Activated T-cell treated with anti-CD3 and anti-CD28 coated beads, Interleukin-2, amount 50 U/mL, for 24 hours (primary cell): ENCODE measurements at regions not wholly inside any gene's neighbourhood (a gene's known extent, or its start where the extent isn't known, plus 50 kb on each side); places are given as distances from the start of the nearest gene placed in this dataset.

Experiments used
- DNase-seq: peaks from one replicate; pipeline ENCODE4 v3.0.0-alpha.2; 2020
- H3K27ac Mint-ChIP-seq: 2 replicates; pipeline ENCODE4 v1.8.0; 2020; ENCODE audit warnings: mild to moderate bottlenecking, mixed read lengths
- H3K27me3 Mint-ChIP-seq: 2 replicates; pipeline ENCODE4 v1.8.0; 2020; ENCODE audit warnings: mixed read lengths
- H3K36me3 Mint-ChIP-seq: 2 replicates; pipeline ENCODE4 v1.8.0; 2020; ENCODE audit warnings: low read depth, mixed read lengths
- H3K4me1 Mint-ChIP-seq: 2 replicates; pipeline ENCODE4 v1.8.0; 2020; ENCODE audit warnings: low read depth, mixed read lengths
- H3K4me3 Mint-ChIP-seq: 2 replicates; pipeline ENCODE4 v1.8.0; 2020; ENCODE audit warnings: mild to moderate bottlenecking, moderate library complexity, mixed read lengths
- H3K9me3 Mint-ChIP-seq: 2 replicates; pipeline ENCODE4 v1.8.0; 2020; ENCODE audit warnings: mixed read lengths

DNA sequence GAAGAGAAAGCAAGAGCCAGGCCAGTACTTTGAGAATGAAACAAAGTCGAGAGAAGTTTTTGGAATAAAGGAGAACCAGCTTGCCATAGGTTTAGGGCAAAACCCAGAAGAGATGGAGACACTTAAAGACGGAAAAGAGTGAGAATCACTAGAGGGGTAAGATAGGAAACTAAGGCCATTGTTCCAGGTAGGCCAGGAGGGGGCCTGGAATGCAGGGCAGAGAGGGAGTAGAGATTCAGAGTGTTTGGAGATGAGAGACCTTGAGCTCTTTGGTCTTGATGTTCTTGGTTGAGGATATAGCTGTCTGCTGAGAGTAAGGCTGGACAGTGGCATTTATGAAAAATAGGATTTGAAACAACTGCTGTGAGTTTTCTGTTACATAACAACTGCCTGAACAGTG, 263.3 kb upstream of the POU2AF2 start:
- no peaks in the 10 kb centered on the region for H3K4me1 Mint-ChIP-seq
- no peak overlapping the region for H3K27ac Mint-ChIP-seq
- H3K9me3 Mint-ChIP-seq: no peaks in the 10 kb centered on the region
- H3K4me3 Mint-ChIP-seq: no peak overlapping the region
- no peaks in the 10 kb centered on the region for H3K27me3 Mint-ChIP-seq
- H3K36me3 Mint-ChIP-seq: no peaks in the 10 kb centered on the region
- no peak for DNase-seq

DNA sequence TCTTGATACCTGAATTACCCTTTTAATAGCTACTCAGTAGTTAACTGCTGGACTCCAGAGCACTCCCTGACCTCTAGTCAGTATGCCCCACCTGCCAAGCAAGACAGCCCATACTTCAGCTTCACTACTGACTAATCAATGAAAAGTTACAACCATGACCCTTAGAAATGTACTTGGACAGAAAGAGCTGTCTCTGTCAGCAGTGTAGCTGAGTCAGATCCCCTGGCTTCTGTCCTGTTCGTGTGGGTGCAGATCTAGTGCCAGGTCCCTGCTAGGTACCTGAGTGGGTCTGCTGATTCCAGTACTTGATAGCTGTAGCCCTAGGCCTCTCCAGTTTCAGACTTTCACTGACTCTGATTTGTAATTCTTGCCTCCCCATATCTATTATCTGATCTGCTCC, 265.8 kb upstream of the POU2AF2 start:
- H3K4me3 Mint-ChIP-seq: no peak overlapping the region
- H3K4me1 Mint-ChIP-seq: no peaks in the 10 kb centered on the region
- H3K36me3 Mint-ChIP-seq: no peaks in the 10 kb centered on the region
- H3K9me3 Mint-ChIP-seq: no peaks in the 10 kb centered on the region
- no peaks in the 10 kb centered on the region for H3K27me3 Mint-ChIP-seq
- H3K27ac Mint-ChIP-seq: no peak overlapping the region
- DNase-seq: no peak

DNA sequence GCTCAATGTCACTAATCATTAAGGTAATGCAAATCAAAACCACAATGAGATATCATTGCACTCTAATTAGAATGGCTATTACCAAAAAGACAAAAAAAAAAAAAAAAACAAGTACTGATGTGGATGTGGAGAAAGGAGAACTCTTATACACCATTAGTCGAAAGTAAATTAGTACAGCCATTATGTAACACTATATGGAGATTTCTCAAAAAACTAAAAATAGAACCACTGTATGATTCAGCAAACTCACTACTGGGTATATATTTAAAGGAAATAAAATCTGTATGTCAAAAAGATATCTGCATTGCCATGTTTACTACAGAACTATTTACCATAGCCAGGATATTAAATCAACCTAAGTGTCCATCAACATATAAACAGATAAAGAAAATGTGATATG, 265.4 kb upstream of the ARHGAP20 start:
- no peak for DNase-seq
- no peak overlapping the region for H3K27ac Mint-ChIP-seq
- H3K27me3 Mint-ChIP-seq: no peaks in the 10 kb centered on the region
- no peaks in the 10 kb centered on the region for H3K36me3 Mint-ChIP-seq
- no peak overlapping the region for H3K4me3 Mint-ChIP-seq
- H3K4me1 Mint-ChIP-seq: no peaks in the 10 kb centered on the region
- H3K9me3 Mint-ChIP-seq: no peaks in the 10 kb centered on the region

DNA sequence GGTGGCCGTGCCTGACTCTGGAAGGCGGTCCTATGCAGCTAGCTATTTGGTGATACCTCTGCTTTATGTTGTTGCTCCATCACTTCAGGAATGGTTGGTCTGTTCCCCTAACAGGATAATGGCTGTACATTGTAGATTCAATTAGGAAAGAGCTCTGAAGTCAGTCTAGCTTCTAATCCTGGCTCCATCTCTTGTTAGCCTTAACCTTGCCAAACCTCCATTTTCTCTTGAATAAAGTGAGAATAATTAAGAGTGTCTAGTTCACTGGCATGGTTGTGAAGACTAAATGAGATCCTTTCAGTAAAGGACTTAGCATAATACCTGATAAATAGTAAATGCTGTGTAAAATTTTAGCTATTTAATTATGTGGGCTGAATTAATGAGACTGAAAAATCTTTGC, 262.5 kb upstream of the ARHGAP20 start:
- Mint-ChIP-seq H3K27me3 (no peaks in the 10 kb centered on the region), H3K9me3 (no peaks in the 10 kb centered on the region), H3K36me3 (no peaks in the 10 kb centered on the region), H3K27ac (no peak overlapping the region), H3K4me1 (no peaks in the 10 kb centered on the region), H3K4me3 (no peak overlapping the region)
- DNase-seq: no peak

DNA sequence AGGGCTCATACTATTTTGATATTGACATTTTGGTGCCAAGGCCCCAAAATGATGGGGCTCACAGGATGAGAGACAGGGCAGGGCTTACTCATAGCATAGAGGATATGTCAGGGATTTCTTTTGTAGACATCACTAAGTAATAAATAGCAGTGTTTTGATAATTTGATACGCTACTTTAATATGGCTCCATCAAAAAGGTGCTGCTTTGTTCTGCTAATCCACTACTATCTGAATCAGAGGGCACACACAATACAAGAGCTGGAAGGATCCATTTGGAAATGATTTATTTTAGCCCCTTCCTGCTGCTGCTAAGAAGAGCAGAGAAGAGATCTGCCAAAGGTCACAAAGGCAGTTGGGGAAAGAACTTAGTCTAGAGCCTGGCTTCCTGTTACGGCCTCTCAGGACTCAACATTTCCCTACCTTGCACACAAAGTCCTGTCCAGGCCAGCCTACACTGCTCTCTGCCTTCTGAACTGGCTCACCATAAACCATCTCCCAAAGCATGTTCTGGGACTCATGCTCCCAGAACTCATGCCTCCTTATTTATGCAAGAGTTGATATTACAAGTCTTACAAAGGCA, 261.3 kb upstream of the ARHGAP20 start:
- no peaks in the 10 kb centered on the region for H3K36me3 Mint-ChIP-seq

DNA sequence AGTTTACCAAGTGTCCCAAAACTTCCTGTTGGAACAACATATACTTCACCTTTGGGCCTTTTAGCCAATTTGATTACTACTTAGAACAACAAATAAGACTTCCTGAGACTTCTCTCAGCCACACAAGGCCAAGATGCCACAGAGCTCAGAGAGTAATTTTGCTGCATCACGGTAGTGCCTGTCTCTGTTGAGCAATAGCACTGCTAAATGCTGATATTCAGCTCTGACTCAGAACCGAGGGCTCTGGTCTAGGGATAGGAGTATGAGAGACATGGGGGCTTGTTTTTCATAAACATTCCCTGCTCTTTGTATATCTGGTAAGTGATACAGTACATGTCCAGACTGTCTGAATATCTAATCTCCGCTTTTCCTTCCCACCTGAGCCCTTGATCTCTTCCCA, 260.4 kb upstream of the ARHGAP20 start:
- Mint-ChIP-seq H3K27ac (no peak overlapping the region), H3K9me3 (no peaks in the 10 kb centered on the region), H3K27me3 (peaks cover 4% of the 10 kb centered on the region), H3K4me3 (no peak overlapping the region), H3K36me3 (no peaks in the 10 kb centered on the region), H3K4me1 (no peaks in the 10 kb centered on the region)
- no peak for DNase-seq

More for the DNA sequence above, 261.3 kb upstream of the ARHGAP20 start:
- no peaks in the 10 kb centered on the region for H3K9me3 Mint-ChIP-seq
- H3K27ac Mint-ChIP-seq: no peak overlapping the region
- H3K4me1 Mint-ChIP-seq: no peaks in the 10 kb centered on the region
- DNase-seq: no peak
- no peak overlapping the region for H3K4me3 Mint-ChIP-seq
- H3K27me3 Mint-ChIP-seq: peaks cover 4% of the 10 kb centered on the region

DNA sequence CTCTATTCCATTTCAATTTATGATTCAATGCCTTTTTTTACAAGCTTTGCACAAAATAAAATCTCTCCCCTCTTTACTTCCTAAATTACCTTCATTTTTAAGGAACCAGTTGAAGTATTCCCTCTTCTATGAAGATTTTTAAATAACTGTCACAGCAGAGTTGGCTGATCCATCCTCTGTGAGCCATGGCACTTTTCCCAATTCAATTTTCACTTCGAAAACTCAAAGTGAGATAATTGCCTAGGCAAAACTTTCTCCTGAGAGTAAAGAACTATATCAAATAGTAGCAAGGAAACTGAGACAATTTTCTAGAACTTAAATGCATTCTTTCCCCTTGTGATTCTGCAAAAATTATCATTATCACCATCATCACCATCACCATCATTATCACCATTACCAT, 259.9 kb upstream of the ARHGAP20 start:
- Mint-ChIP-seq H3K27me3 (peaks cover 4% of the 10 kb centered on the region), H3K36me3 (no peaks in the 10 kb centered on the region), H3K27ac (no peak overlapping the region), H3K4me1 (no peaks in the 10 kb centered on the region), H3K4me3 (no peak overlapping the region), H3K9me3 (no peaks in the 10 kb centered on the region)
- DNase-seq: no peak

DNA sequence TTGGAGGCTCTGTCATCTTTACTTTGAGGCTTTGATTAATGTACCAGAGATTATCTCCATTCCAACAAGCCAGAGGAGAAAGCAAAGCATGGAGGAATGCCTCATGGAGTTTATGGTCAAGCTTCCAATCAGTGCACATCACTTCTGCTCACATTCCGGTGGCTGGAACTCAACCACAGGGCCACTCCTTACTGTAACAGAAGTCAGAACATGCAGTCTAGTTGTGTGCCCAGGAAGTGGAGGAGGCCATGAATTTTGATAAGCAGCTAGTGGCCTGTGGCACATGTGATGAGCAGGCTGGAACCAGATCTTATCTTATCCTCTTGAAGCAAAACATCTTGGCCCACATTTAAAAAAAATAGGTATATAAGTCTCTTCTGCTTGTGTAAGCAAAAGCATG, 258.9 kb upstream of the ARHGAP20 start:
- Mint-ChIP-seq H3K27ac (no peak overlapping the region), H3K27me3 (peaks cover 4% of the 10 kb centered on the region), H3K9me3 (no peaks in the 10 kb centered on the region), H3K4me1 (no peaks in the 10 kb centered on the region), H3K4me3 (no peak overlapping the region), H3K36me3 (no peaks in the 10 kb centered on the region)
- DNase-seq: no peak

DNA sequence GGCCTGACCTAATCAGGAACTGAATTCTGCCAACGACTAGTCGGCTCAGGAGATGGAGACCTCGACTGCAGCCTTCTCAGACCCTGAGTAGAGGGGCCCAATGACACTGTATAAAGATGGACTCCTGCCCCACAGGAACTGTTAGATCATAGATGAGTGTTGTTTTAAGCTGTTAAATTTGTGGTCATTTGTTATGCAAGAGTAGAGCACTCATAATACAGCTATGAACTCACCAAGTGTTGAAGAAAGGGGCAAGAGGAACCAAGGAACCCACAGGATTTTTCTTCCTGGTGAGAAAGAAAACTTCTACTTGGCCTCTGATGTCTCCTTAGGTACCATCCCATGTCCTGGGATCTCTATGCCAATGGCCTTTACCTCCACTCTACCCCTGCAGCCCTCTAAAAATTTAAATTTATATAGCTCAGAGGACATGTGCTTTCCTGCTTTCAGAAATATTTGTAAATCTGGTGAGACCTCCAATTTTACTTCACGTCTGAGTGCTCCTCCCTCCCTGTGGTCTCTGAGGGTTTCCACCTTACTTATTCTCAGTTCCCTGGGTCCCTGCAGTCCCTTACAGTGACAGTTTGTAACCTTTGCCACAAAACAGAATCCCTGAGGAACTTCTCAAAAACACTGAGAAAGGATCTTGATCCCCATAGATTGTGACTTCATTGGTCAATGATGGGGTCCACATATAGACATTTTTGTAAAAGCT, 256.3 kb upstream of the ARHGAP20 start:
- DNase-seq: no peak
- Mint-ChIP-seq H3K9me3 (no peaks in the 10 kb centered on the region), H3K4me1 (no peaks in the 10 kb centered on the region), H3K27me3 (peaks cover 4% of the 10 kb centered on the region), H3K36me3 (no peaks in the 10 kb centered on the region), H3K27ac (no peak overlapping the region), H3K4me3 (no peak overlapping the region)

DNA sequence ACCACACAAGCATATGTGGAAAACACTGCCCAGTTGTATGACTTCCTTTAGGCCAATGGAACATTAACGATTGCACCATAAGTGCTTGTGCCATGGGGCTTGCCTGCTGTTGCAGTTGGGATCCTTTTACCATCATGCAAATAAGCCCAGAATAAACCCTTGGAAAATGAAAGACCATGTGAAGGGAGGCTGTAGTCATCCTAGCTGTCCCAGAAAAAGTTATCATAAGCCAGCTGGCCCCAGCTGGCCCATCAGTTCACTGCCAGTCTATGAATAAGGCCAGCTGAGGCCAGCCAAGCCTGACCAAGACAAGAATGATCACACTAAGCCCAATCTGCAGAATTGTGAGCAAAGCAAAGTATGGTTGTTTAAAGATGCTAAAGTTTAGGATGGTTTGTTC, 253.9 kb upstream of the ARHGAP20 start:
- H3K9me3 Mint-ChIP-seq: no peaks in the 10 kb centered on the region
- H3K27ac Mint-ChIP-seq: no peak overlapping the region
- H3K27me3 Mint-ChIP-seq: peaks cover 4% of the 10 kb centered on the region
- H3K4me3 Mint-ChIP-seq: no peak overlapping the region
- no peak for DNase-seq
- no peaks in the 10 kb centered on the region for H3K4me1 Mint-ChIP-seq
- H3K36me3 Mint-ChIP-seq: no peaks in the 10 kb centered on the region

DNA sequence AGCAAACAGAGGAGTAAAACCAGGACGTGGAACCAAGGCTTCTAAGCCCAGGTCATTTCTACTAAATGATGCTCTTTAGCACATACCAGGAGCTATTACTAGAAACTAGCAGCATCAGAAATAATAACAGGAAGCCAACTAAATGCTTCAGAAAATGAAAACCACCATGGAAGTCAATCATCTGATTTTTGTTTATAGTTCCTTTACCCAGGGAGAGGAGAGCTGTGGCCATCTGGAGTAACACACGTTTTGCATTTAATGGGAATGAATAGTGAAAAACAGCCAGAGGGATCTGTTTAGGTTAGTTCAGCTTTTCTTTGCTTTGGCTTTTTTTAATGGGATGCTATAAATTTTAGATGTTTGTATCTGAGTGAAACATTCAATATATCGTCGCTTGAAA, 250.7 kb upstream of the ARHGAP20 start:
- Mint-ChIP-seq H3K9me3 (no peaks in the 10 kb centered on the region), H3K4me1 (no peaks in the 10 kb centered on the region), H3K4me3 (no peak overlapping the region), H3K36me3 (no peaks in the 10 kb centered on the region), H3K27me3 (no peaks in the 10 kb centered on the region), H3K27ac (no peak overlapping the region)
- no peak for DNase-seq

DNA sequence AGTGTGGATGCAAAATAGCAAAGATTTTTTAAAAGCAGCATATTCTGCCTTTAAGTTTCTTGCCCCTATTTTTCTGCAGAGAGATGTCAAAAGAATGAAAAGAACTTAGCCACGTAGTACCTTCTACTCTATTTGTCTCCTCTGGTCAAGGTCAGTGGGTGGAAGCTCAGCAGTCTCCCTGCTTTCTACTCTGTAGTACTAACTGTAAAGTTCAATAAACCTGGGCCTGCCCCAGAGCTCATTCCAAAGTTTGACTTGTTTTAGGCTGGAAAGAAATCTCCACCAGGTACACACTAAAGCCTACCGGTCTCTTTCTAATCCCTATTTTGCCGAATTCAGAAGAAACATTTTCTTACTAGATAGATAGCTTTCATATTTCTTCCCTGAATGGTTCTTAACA, 247.9 kb upstream of the ARHGAP20 start:
- Mint-ChIP-seq H3K9me3 (no peaks in the 10 kb centered on the region), H3K27me3 (no peaks in the 10 kb centered on the region), H3K36me3 (no peaks in the 10 kb centered on the region), H3K27ac (no peak overlapping the region), H3K4me3 (no peak overlapping the region), H3K4me1 (no peaks in the 10 kb centered on the region)
- DNase-seq: no peak

DNA sequence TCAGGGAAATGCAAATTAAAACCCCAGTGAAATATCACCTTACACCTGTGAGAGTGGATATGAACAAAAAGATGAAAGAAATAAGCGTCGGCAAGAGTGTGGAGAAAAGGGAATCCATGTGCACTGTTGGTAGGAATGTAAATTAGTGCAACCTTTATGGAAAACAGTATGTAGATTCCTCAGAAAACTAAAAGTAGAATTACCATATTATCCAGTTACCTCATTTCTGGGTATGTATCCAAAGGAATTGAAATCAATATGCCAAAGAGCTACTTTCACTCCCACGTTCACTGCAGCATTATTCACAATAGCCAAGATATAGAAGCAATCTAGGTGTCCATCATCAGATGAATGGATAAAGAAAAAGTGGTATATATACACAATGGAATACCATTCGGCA, 246.0 kb upstream of the ARHGAP20 start:
- Mint-ChIP-seq H3K9me3 (no peaks in the 10 kb centered on the region), H3K27ac (no peak overlapping the region), H3K36me3 (no peaks in the 10 kb centered on the region), H3K4me1 (no peaks in the 10 kb centered on the region), H3K27me3 (no peaks in the 10 kb centered on the region), H3K4me3 (no peak overlapping the region)
- no peak for DNase-seq

DNA sequence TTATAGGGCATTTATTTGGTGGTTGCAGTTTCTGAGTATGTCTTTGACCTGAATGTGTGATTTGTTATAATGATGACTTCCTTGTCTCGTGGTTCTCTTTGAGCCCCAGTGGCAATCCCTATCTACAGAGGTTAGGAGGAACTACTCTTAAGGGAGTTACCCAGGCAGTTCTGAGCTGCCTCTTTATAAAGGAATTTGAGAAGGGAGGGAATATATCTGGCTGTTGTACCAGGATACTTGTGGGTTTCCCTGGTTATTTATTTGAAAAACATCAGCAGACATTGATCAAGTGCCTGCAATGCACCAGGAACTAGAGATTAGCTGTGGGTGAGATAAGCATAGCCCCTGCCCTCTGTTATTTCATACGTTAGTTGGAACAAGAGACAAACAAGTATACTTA, 243.5 kb upstream of the ARHGAP20 start:
- no peaks in the 10 kb centered on the region for H3K4me1 Mint-ChIP-seq
- no peak for DNase-seq
- no peaks in the 10 kb centered on the region for H3K9me3 Mint-ChIP-seq
- no peak overlapping the region for H3K4me3 Mint-ChIP-seq
- H3K36me3 Mint-ChIP-seq: no peaks in the 10 kb centered on the region
- H3K27ac Mint-ChIP-seq: no peak overlapping the region
- no peaks in the 10 kb centered on the region for H3K27me3 Mint-ChIP-seq

DNA sequence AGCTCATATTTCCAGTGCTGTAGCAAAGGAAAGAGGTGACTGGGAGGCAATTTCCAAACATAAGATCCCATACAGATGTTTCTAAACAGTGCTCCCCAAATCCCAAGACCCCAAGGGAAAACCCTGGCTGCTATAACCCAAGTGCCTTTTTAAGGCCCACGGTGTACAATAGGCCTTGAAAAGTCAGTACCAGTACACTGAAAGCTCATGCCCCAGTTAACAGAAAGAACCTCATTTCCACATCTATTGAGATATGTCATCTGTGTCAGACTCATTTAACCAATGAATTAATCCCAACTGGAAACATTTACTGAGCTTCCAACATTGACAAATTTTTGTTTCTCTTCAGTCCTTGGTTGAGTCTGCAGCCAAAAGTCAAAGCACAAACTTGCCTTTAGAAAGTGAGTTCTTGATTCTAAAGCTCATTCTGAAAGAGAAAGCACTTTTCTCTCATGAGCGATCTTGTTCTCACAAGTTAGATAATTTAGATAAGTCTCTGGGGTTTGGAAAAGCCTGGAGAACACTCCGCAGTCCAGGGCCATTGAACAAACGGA, 239.8 kb upstream of the ARHGAP20 start:
- no peaks in the 10 kb centered on the region for H3K4me1 Mint-ChIP-seq
- H3K27ac Mint-ChIP-seq: no peak overlapping the region
- no peaks in the 10 kb centered on the region for H3K9me3 Mint-ChIP-seq
- no peaks in the 10 kb centered on the region for H3K27me3 Mint-ChIP-seq
- H3K36me3 Mint-ChIP-seq: no peaks in the 10 kb centered on the region
- DNase-seq: no peak
- no peak overlapping the region for H3K4me3 Mint-ChIP-seq
